Nephron (organoid): ENCODE measurements at regions not wholly inside any gene's neighbourhood (a gene's known extent, or its start where the extent isn't known, plus 50 kb on each side); places are given as distances from the start of the nearest gene placed in this dataset.

Experiments
- H3K27ac Mint-ChIP-seq, 3 experiments: 2 replicates each; pipeline ENCODE4 v1.8.0; 2020; ENCODE audit warnings: mixed read lengths in 3 of 3, mild to moderate bottlenecking in 2 of 3, moderate library complexity in 1 of 3
- H3K27me3 Mint-ChIP-seq: 2 replicates; pipeline ENCODE4 v1.8.0; 2021; ENCODE audit warnings: low read depth, mild to moderate bottlenecking, moderate library complexity, mixed read lengths
- H3K36me3 Mint-ChIP-seq: 2 replicates; pipeline ENCODE4 v1.8.0; 2020; ENCODE audit warnings: low read depth, mixed read lengths
- H3K4me1 Mint-ChIP-seq: 2 replicates; pipeline ENCODE4 v1.8.0; 2020; ENCODE audit warnings: mixed read lengths
- H3K4me3 Mint-ChIP-seq, 3 experiments: 2 replicates each; pipeline ENCODE4 v1.8.0; 2020; ENCODE audit warnings: mild to moderate bottlenecking in 3 of 3, mixed read lengths in 3 of 3, moderate library complexity in 2 of 3
- H3K9me3 Mint-ChIP-seq: 2 replicates; pipeline ENCODE4 v1.8.0; 2020; ENCODE audit warnings: mixed read lengths
- TF ChIP-seq, protein P1 (sequence below), 3 experiments: fragments of 200-600 bp; sonication (generic); IDR thresholded peaks; one replicate each; pipeline ENCODE4 v1.5.0; 2021; ENCODE audit warnings: antibody characterized with exemption in 3 of 3; ENCODE audit not compliant: unreplicated experiment in 3 of 3

DNA sequence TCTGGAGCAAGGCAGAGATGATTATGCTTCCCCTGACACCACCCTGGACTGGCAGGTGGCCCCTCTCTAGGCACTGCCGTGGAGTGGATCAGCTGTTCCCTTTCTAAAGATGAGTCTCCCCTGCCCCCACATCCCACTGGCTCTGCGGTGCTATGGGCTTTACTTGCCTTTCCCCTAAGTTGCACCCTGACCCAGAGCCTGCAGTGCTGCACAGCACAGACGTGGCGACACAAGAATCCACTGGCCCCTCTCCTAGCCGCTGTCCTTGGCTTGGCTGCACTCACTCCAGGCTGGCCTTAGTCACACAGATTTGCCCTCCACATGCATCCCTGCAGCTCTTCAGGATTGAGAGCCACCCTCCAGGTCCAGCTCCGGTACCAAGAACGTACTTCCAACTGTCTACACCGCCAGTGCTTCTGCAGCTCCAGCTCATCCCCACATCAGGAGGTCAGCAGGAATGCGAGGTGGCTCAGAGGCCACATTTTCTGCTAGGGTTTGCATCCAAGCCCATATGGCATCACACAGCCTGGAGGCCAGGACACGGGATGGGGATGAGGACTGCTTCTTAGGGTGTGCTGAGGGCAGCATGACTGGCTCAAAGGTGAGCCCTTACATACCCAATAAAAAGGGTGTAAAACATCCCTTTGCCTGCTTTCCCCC is 82.4 kb upstream of the RASGRF1 start:
- no peak overlapping the region for H3K27ac Mint-ChIP-seq
- no peaks in the 10 kb centered on the region for H3K36me3 Mint-ChIP-seq
- no peaks in the 10 kb centered on the region for H3K9me3 Mint-ChIP-seq
- no peak overlapping the region for H3K4me3 Mint-ChIP-seq
- TF ChIP-seq, protein P1, sequence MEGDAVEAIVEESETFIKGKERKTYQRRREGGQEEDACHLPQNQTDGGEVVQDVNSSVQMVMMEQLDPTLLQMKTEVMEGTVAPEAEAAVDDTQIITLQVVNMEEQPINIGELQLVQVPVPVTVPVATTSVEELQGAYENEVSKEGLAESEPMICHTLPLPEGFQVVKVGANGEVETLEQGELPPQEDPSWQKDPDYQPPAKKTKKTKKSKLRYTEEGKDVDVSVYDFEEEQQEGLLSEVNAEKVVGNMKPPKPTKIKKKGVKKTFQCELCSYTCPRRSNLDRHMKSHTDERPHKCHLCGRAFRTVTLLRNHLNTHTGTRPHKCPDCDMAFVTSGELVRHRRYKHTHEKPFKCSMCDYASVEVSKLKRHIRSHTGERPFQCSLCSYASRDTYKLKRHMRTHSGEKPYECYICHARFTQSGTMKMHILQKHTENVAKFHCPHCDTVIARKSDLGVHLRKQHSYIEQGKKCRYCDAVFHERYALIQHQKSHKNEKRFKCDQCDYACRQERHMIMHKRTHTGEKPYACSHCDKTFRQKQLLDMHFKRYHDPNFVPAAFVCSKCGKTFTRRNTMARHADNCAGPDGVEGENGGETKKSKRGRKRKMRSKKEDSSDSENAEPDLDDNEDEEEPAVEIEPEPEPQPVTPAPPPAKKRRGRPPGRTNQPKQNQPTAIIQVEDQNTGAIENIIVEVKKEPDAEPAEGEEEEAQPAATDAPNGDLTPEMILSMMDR (IDR thresholded peaks at IDR 0.05; ENCODE audit: unreplicated experiment in 3 of 3) = no peak
- H3K27me3 Mint-ChIP-seq = peaks cover 65% of the 10 kb centered on the region
- H3K4me1 Mint-ChIP-seq = peaks cover 25% of the 10 kb centered on the region

DNA sequence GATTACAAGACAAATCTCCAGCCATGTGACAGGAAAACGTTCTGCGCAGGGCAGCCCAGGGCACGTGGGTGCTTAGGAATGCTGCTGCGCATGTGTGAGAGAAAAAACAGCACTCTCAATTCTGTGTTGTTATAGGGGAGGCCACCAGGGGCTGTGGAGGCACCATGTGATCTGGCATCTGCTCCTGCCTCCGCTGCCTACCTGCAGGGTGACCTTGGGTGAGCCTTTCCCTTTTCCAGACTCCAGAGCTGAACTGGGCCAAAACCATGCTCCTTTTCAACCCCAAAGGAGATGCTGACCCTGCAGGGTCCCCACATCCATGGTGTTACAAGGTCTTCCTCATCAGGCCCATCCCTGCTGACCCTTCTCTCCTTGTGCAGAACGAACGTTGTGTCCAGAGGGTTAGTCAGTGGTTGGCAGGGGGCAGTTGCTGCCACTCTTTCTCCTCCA is 81.5 kb upstream of the RASGRF1 start:
- TF ChIP-seq, protein P1 (IDR thresholded peaks at IDR 0.05; ENCODE audit: unreplicated experiment in 3 of 3) = peak in 2 of 3 experiments; percentile 11 to 31
- peaks cover 25% of the 10 kb centered on the region for H3K4me1 Mint-ChIP-seq
- no peak overlapping the region for H3K27ac Mint-ChIP-seq
- peaks cover 60% of the 10 kb centered on the region for H3K27me3 Mint-ChIP-seq
- H3K9me3 Mint-ChIP-seq = no peaks in the 10 kb centered on the region
- no peak overlapping the region for H3K4me3 Mint-ChIP-seq
- H3K36me3 Mint-ChIP-seq = no peaks in the 10 kb centered on the region

DNA sequence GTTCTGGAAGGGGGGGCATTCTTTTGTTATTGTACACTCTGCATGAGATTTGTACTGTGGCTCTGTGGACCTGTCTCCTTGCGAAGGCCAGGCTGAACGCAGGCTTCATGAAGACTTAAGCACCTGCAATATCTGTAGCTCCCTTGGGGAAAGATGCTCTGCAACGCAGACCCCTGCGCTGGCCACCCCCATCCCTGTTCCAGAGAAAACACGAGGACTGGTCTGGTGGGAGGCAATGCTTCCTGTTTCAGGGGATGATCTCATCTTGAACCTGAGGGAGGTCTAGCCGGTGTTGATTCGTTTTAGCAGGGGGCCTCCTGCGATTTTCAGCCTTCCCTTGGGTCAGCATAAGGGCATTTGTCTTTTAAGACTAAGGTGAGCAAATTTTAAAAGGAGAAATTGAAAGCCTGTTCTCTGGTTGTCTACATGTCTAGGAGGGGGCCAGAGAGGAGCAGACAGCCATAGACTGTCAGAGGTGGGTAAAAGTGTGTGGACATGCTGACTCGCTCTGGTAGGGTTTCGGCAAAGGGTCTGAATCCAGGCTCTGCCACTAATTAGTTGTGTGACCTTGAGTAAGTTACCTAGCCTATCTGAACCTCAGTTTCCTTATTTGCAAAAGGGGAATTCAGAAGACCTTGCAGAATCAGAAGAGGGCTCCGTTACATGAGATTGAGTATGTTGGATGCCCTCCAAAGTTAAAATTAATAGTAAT is 80.9 kb upstream of the RASGRF1 start:
- Mint-ChIP-seq H3K36me3 (no peaks in the 10 kb centered on the region), H3K4me3 (no peak overlapping the region), H3K4me1 (peaks cover 25% of the 10 kb centered on the region), H3K27me3 (peaks cover 57% of the 10 kb centered on the region), H3K27ac (no peak overlapping the region), H3K9me3 (no peaks in the 10 kb centered on the region)
- TF ChIP-seq, protein P1 (IDR thresholded peaks at IDR 0.05; ENCODE audit: unreplicated experiment in 3 of 3) = no peak

DNA sequence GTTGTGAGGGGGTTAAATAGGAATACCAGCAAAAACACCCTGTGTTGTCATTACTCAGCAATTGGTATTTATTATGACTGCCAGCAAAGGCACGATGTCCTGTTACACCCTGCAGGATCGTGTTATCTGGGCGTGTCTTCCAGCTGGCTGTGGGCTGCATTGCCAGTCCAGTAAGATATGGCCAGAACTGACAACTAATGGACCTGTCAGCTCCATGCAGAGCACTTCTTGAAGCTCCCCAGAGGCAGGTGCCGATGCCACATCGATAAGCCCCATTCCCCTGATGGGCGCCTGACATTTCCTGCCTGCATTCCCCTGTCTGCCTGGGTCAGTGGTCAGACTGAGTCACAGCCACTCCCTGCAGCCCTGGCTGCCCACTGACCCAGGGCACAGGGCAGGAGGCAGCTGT is 79.7 kb upstream of the RASGRF1 start:
- TF ChIP-seq, protein P1 (IDR thresholded peaks at IDR 0.05; ENCODE audit: unreplicated experiment in 3 of 3) = no peak
- Mint-ChIP-seq H3K27ac (no peak overlapping the region), H3K36me3 (no peaks in the 10 kb centered on the region), H3K4me3 (no peak overlapping the region), H3K27me3 (peaks cover 45% of the 10 kb centered on the region), H3K9me3 (no peaks in the 10 kb centered on the region), H3K4me1 (peaks cover 25% of the 10 kb centered on the region)

DNA sequence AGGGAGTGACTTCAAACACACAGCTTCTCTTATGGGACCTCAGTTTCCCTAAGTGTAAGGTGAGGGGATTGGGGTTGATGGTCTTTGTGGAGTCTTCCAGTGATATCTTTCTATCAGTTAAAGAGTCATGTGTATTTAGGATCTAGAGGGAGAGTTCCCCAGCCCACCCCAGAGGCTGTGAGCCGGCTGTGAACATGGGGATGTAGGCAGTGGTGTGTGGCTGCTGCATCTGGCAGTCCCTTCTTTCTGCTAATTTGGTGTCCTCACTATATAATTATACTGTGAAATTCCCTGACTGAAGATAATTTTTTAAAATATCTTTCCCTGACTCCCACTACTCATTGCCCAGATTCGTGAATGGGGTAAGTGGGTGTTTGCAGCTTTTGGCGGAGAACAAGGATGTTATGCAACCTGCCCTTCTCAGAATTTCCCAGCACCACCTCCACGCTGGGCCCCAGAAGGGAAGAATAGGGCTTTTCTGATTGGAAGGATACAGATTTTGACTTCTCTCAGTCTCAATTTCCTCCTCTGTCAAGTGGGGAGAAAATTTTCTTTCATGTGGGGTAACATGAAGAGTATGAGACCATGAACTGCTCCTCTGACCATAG is 79.0 kb upstream of the RASGRF1 start:
- Mint-ChIP-seq H3K4me3 (no peak overlapping the region), H3K27me3 (peaks cover 41% of the 10 kb centered on the region), H3K4me1 (peaks cover 25% of the 10 kb centered on the region), H3K9me3 (no peaks in the 10 kb centered on the region), H3K36me3 (no peaks in the 10 kb centered on the region), H3K27ac (peak overlapping the region in 1 of 3 experiments; percentile 33)
- TF ChIP-seq, protein P1 (IDR thresholded peaks at IDR 0.05; ENCODE audit: unreplicated experiment in 3 of 3) = no peak
